D341Med (cell line): ENCODE measurements at regions not wholly inside any gene's neighbourhood (a gene's known extent, or its start where the extent isn't known, plus 50 kb on each side); places are given as distances from the start of the nearest gene placed in this dataset.

Source experiments
- DNase-seq: peaks from one replicate; pipeline ENCODE4 v3.0.0; 2012; ENCODE audit warnings: low spot score

- no peak for DNase-seq
Observed at GRCh38 chr2:224210286-224211180, 171.4 kb upstream of the SERPINE2 start.

GRCh38 chr2:224209555-224210285, 170.6 kb upstream of the SERPINE2 start:
- DNase-seq, result no peak

- DNase-seq, result no peak
Observed at GRCh38 chr2:224208443-224208842, 169.4 kb upstream of the SERPINE2 start.

- DNase-seq, result no peak
Observed at GRCh38 chr2:224208007-224208406, 168.9 kb upstream of the SERPINE2 start.

GRCh38 chr2:224206816-224207215, 167.7 kb upstream of the SERPINE2 start:
- DNase-seq, result no peak

GRCh38 chr2:224202281-224202865, 163.3 kb upstream of the SERPINE2 start:
- DNase-seq, result no peak

GRCh38 chr2:224198436-224198835, 159.3 kb upstream of the SERPINE2 start:
- no peak for DNase-seq

GRCh38 chr2:224196810-224197209, 157.7 kb upstream of the SERPINE2 start:
- no peak for DNase-seq

- DNase-seq, result no peak
Observed at GRCh38 chr2:224195925-224196571, 157.0 kb upstream of the SERPINE2 start.

- DNase-seq, result no peak
Observed at GRCh38 chr2:224194161-224194560, 155.1 kb upstream of the SERPINE2 start.

GRCh38 chr2:224191465-224191864, 152.4 kb upstream of the SERPINE2 start:
- no peak for DNase-seq

GRCh38 chr2:224190936-224191270, 151.8 kb upstream of the SERPINE2 start:
- DNase-seq, result no peak

GRCh38 chr2:224190234-224190935, 151.3 kb upstream of the SERPINE2 start:
- DNase-seq, result no peak

GRCh38 chr2:224187220-224187619, 148.1 kb upstream of the SERPINE2 start:
- DNase-seq, result no peak

- DNase-seq, result no peak
Observed at GRCh38 chr2:224185023-224185601, 146.0 kb upstream of the SERPINE2 start.

- DNase-seq, result no peak
Observed at GRCh38 chr2:224183086-224183485, 144.0 kb upstream of the SERPINE2 start.

- DNase-seq, result no peak
Observed at GRCh38 chr2:224182498-224182897, 143.4 kb upstream of the SERPINE2 start.

GRCh38 chr2:224181534-224182155, 142.6 kb upstream of the SERPINE2 start:
- no peak for DNase-seq

- no peak for DNase-seq
Observed at GRCh38 chr2:224180810-224181209, 141.7 kb upstream of the SERPINE2 start.

- DNase-seq, result no peak
Observed at GRCh38 chr2:224178056-224178455, 139.0 kb upstream of the SERPINE2 start.

- no peak for DNase-seq
Observed at GRCh38 chr2:224175538-224175937, 136.5 kb upstream of the SERPINE2 start.
